ENCODE measurements at regions not wholly inside any gene's neighbourhood (a gene's known extent, or its start where the extent isn't known, plus 50 kb on each side); places are given as distances from the start of the nearest gene placed in this dataset.

- no peak for TF ChIP-seq CTCF (conservative IDR thresholded peaks at IDR 0.05; ENCODE audit: low read depth, low read length)
- no peak overlapping the region for H3K4me3 ChIP-seq (ENCODE audit: low read depth, low read length)
- DNase-seq (ENCODE audit: low read depth) = no peak
Observed at GRCh38 chr5:92861531-92862285, 719.3 kb downstream of the NR2F1-AS1 start.

DNA sequence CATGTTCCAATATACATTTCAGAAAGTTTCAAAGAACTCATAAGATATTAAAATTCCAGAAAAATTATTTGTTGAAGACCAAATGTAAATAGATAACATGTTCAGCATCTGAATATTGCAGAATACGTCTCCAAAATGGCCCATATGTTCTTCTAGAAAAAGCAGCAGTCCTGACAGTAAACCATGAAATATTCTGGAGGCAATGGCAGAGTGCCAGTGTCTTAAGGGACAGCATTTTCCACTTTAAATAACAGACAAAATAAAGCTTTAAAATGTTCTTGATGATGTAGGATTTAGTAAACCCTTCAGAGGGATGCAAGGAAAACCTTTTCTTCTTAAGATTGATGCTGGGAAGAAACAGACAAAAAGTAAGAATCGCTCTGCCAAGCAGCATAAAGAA is 721.0 kb downstream of the NR2F1-AS1 start:
- no peak for DNase-seq (ENCODE audit: low read depth)
- no peak overlapping the region for H3K4me3 ChIP-seq (ENCODE audit: low read depth, low read length)
- no peak for TF ChIP-seq CTCF (conservative IDR thresholded peaks at IDR 0.05; ENCODE audit: low read depth, low read length)

- TF ChIP-seq CTCF (conservative IDR thresholded peaks at IDR 0.05; ENCODE audit: low read depth, low read length) = no peak
- no peak for DNase-seq (ENCODE audit: low read depth)
- H3K4me3 ChIP-seq (ENCODE audit: low read depth, low read length) = no peak overlapping the region
Observed at GRCh38 chr5:92852219-92852618, 728.8 kb downstream of the NR2F1-AS1 start.

DNA sequence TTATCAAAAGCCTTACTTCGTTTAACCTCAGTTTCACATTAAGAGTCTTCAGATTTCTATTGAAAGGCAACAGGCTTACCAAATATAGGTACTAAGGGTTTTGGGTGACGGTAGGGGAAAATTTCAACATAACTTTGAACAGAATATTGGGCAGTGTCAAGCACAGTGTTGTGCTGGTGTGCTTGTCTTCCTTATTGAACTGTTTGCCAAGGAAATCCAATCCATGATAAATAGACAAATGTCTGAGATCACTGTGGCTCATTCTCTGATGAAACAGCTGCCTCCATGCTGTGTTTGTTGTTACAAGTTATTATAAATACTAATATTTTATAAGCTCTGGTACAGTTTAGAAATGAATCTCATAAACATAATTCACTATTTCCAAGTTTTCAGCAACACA is 730.1 kb downstream of the NR2F1-AS1 start:
- no peak for DNase-seq (ENCODE audit: low read depth)
- TF ChIP-seq CTCF (conservative IDR thresholded peaks at IDR 0.05; ENCODE audit: low read depth, low read length) = no peak
- no peak overlapping the region for H3K4me3 ChIP-seq (ENCODE audit: low read depth, low read length)

DNA sequence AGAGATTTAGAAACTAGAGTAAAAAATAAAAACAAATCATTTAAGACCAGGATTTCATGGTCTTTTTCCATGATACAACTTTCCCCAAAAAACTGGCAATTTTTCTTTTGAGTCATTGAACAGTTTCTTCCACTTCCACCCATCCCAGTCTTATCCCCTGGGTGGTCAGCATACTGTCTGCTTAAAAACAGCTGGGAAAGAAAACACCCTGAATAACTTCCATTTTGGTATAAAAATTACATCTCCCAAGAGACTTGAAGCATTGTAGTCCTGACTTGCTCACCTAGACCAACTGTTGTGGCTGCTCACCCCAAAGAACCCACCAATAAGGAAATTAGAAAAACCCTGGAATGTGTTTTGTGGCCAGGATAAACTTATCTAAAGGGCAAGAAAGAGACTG is 731.3 kb downstream of the NR2F1-AS1 start:
- DNase-seq (ENCODE audit: low read depth) = no peak
- no peak overlapping the region for H3K4me3 ChIP-seq (ENCODE audit: low read depth, low read length)
- no peak for TF ChIP-seq CTCF (conservative IDR thresholded peaks at IDR 0.05; ENCODE audit: low read depth, low read length)

DNA sequence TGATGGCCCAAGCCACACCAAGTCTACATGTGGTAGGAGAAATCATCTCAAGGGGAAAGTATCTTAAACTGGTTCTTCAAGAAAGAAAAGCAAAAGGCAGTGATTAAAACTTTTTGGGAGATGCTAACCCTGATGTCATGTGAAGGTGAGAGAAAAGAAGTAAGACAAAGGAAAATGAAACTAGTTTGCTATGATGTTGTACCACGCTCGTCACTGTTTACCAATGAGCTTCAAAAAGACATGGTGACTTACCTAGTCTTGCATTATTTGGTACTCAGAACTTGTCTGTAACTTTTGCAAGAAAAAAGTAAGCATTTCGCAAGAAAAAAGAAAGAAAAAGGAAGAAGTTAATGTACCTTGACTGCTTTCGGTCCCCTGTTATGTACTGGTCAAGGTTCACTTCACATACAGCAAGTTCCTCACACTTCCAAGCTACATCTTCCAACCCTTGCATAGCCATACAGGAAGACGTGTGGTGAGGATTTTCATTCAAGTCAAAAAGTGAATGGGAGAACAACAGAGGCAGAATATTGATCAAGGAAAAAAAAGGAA is 739.3 kb downstream of the NR2F1-AS1 start:
- peak; percentile 57 for DNase-seq (ENCODE audit: low read depth)
- peak overlapping the region; percentile 4 for H3K4me3 ChIP-seq (ENCODE audit: low read depth, low read length)
- TF ChIP-seq CTCF (conservative IDR thresholded peaks at IDR 0.05; ENCODE audit: low read depth, low read length) = no peak

DNA sequence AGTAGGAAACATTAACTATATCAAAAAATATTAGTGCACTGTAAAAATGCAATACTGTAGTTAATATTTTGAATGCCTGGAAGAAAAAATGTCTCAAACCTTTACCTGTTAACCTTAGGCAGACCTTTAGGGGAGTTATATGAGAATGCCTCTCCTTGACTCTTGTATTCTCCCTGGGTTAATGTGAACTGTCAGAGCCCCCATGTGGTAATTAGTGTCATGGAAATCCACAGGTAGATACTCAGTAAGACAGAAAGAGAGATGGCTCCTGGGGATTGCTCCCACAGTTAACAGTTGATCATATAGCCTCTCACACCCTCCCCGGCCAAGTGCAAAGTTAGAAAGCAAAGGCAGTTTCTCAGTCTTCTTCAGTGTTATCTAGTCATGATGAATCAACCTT is 742.8 kb downstream of the NR2F1-AS1 start:
- DNase-seq (ENCODE audit: low read depth) = no peak
- TF ChIP-seq CTCF (conservative IDR thresholded peaks at IDR 0.05; ENCODE audit: low read depth, low read length) = peak; percentile 44
- no peak overlapping the region for H3K4me3 ChIP-seq (ENCODE audit: low read depth, low read length)

Measured in epithelial cell of proximal tubule (primary cell).